ENCODE measurements at regions not wholly inside any gene's neighbourhood (a gene's known extent, or its start where the extent isn't known, plus 50 kb on each side); places are given as distances from the start of the nearest gene placed in this dataset.

DNA sequence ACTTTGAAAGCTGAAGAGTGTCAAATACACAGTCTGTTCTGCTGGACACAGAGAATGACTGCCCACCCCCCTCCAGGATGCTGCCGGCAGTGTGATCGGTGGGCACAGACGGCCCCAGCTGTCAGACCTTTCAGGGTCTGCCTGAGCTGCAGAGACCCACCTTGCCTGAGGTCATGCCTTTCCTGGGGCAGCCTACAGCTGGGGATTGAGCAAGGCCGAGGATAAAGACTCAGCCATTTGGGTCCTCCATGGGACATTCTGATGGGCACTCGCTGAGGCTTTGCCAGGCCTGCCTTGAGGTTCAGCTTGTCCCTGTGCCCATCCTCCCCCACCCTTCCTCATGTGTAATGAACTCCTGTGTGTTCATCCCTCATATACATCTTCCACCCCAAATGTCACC lies 102.3 kb upstream of the SMAD3 start:
- Mint-ChIP-seq H3K27me3 (ENCODE audit: low read depth) (no peaks in the 10 kb centered on the region), H3K4me1 (peaks cover 9% of the 10 kb centered on the region), H3K27ac (no peak overlapping the region), H3K9me3 (no peaks in the 10 kb centered on the region), H3K36me3 (no peaks in the 10 kb centered on the region), H3K4me3 (no peak overlapping the region)
- no peak for DNase-seq (ENCODE audit: low spot score)
- TF ChIP-seq, protein P1, sequence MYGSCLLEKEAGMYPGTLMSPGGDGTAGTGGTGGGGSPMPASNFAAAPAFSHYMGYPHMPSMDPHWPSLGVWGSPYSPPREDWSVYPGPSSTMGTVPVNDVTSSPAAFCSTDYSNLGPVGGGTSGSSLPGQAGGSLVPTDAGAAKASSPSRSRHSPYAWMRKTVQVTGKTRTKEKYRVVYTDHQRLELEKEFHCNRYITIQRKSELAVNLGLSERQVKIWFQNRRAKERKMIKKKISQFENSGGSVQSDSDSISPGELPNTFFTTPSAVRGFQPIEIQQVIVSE (CRISPR knock-in tag; IDR thresholded peaks at IDR 0.05; ENCODE audit: borderline replicate concordance), result no peak
- TF ChIP-seq ZNF219 (CRISPR knock-in tag; IDR thresholded peaks at IDR 0.05; ENCODE audit: borderline replicate concordance) (no peak), JAZF1 (CRISPR knock-in tag; IDR thresholded peaks at IDR 0.05) (no peak), SMAD4 (CRISPR knock-in tag; IDR thresholded peaks at IDR 0.05) (no peak), ZNF121 (CRISPR knock-in tag; IDR thresholded peaks at IDR 0.05) (no peak), NFE2L1 (CRISPR knock-in tag; IDR thresholded peaks at IDR 0.05) (no peak)
- TF ChIP-seq, protein P2, sequence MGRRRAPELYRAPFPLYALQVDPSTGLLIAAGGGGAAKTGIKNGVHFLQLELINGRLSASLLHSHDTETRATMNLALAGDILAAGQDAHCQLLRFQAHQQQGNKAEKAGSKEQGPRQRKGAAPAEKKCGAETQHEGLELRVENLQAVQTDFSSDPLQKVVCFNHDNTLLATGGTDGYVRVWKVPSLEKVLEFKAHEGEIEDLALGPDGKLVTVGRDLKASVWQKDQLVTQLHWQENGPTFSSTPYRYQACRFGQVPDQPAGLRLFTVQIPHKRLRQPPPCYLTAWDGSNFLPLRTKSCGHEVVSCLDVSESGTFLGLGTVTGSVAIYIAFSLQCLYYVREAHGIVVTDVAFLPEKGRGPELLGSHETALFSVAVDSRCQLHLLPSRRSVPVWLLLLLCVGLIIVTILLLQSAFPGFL (CRISPR knock-in tag; IDR thresholded peaks at IDR 0.05; ENCODE audit: borderline replicate concordance), result no peak
- TF ChIP-seq, protein P3, sequence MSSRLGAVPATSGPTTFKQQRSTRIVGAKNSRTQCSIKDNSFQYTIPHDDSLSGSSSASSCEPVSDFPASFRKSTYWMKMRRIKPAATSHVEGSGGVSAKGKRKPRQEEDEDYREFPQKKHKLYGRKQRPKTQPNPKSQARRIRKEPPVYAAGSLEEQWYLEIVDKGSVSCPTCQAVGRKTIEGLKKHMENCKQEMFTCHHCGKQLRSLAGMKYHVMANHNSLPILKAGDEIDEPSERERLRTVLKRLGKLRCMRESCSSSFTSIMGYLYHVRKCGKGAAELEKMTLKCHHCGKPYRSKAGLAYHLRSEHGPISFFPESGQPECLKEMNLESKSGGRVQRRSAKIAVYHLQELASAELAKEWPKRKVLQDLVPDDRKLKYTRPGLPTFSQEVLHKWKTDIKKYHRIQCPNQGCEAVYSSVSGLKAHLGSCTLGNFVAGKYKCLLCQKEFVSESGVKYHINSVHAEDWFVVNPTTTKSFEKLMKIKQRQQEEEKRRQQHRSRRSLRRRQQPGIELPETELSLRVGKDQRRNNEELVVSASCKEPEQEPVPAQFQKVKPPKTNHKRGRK (CRISPR knock-in tag; IDR thresholded peaks at IDR 0.05; ENCODE audit: borderline replicate concordance), result no peak
- no peak for ATAC-seq
- POLR2A ChIA-PET, result no interaction called here
- CTCF ChIA-PET, result interaction anchor here (2.9 kb wide), 1 partner anchor 17 kb away, joined by 12 read pairs; no protein-coding TSS in a partner anchor

DNA sequence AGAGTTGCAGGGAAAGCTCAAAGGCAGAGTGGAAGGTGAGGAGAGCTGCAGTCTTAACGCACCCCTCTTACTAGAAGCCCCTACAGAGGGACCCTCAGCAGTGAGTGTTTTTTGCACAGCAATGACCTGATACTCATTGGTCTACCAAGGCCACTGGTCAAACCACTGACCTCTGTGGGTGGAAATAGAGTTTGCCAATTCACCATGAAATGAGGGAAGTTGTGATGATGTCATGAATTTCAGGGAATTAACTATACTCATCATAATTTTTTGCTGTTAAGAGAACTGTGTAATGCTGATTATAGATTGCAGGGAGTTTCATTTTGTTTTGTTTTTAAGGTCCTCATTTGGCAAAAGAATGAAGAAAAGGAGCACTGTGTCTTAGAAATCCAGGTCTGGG lies 101.7 kb upstream of the SMAD3 start:
- no peaks in the 10 kb centered on the region for H3K36me3 Mint-ChIP-seq
- ATAC-seq, result no peak
- POLR2A ChIA-PET, result no interaction called here
- no peaks in the 10 kb centered on the region for H3K9me3 Mint-ChIP-seq
- CTCF ChIA-PET, result interaction anchor here (2.9 kb wide), 1 partner anchor 17 kb away, joined by 12 read pairs; no protein-coding TSS in a partner anchor
- H3K4me1 Mint-ChIP-seq, result peaks cover 9% of the 10 kb centered on the region
- H3K27me3 Mint-ChIP-seq (ENCODE audit: low read depth), result no peaks in the 10 kb centered on the region
- no peak for DNase-seq (ENCODE audit: low spot score)
- H3K4me3 Mint-ChIP-seq, result no peak overlapping the region
- no peak overlapping the region for H3K27ac Mint-ChIP-seq
- TF ChIP-seq, protein P4, sequence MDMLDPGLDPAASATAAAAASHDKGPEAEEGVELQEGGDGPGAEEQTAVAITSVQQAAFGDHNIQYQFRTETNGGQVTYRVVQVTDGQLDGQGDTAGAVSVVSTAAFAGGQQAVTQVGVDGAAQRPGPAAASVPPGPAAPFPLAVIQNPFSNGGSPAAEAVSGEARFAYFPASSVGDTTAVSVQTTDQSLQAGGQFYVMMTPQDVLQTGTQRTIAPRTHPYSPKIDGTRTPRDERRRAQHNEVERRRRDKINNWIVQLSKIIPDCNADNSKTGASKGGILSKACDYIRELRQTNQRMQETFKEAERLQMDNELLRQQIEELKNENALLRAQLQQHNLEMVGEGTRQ (CRISPR knock-in tag; IDR thresholded peaks at IDR 0.05), result no peak
- TF ChIP-seq, protein P5, sequence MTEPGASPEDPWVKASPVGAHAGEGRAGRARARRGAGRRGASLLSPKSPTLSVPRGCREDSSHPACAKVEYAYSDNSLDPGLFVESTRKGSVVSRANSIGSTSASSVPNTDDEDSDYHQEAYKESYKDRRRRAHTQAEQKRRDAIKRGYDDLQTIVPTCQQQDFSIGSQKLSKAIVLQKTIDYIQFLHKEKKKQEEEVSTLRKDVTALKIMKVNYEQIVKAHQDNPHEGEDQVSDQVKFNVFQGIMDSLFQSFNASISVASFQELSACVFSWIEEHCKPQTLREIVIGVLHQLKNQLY (CRISPR knock-in tag; IDR thresholded peaks at IDR 0.05), result no peak
- no peak for TF ChIP-seq ELF4 (CRISPR knock-in tag; IDR thresholded peaks at IDR 0.05; ENCODE audit: low read depth)
- no peak for TF ChIP-seq GABPB1 (CRISPR knock-in tag; IDR thresholded peaks at IDR 0.05)
- no peak for TF ChIP-seq NFYB (CRISPR knock-in tag; conservative IDR thresholded peaks at IDR 0.05; ENCODE audit: low read depth)
- no peak for TF ChIP-seq ZNF423 (CRISPR knock-in tag; IDR thresholded peaks at IDR 0.05)
- no peak for TF ChIP-seq ZBTB21 (CRISPR knock-in tag; IDR thresholded peaks at IDR 0.05; ENCODE audit: borderline replicate concordance)

DNA sequence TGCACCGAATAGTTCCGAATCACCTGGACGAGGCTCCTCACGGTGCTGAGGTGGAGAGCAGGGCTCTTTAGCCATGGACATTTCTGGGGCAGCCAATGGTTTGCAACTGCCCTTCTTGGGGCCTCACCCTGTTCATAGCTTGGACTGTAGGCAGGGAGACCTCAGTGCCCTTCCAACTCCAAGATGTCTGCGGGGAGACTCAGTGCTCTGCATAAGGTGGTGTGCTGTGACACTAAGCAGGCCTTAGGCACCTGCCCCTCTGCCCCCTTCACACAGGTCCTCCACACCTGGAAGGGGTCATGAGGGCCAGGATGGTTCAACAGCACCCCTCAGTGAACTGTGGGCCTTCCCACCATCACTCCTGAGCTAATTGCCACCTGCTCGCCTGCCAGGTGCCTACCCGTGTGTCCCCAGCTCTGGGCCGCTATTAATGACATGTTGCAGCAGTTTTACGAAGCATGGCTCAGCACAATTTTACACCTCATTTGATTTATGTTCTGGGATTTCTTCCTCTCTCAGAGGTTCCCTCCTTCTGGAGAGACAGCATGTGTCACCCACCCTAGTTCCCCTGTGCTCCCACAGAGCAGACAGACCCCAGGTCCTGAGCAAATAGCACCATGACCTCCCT lies 101.2 kb upstream of the SMAD3 start:
- ATAC-seq, result no peak
- CTCF ChIA-PET, result no interaction called here
- no peaks in the 10 kb centered on the region for H3K36me3 Mint-ChIP-seq

More for the DNA sequence above, 101.2 kb upstream of the SMAD3 start:
- H3K4me1 Mint-ChIP-seq, result peaks cover 11% of the 10 kb centered on the region
- no peak for DNase-seq (ENCODE audit: low spot score)
- no peak overlapping the region for H3K4me3 Mint-ChIP-seq
- POLR2A ChIA-PET, result no interaction called here
- no peaks in the 10 kb centered on the region for H3K27me3 Mint-ChIP-seq (ENCODE audit: low read depth)
- no peaks in the 10 kb centered on the region for H3K9me3 Mint-ChIP-seq
- no peak for TF ChIP-seq PRRX2 (CRISPR knock-in tag; IDR thresholded peaks at IDR 0.05)
- no peak for TF ChIP-seq ZNF671 (CRISPR knock-in tag; IDR thresholded peaks at IDR 0.05)
- TF ChIP-seq, protein P5 (CRISPR knock-in tag; IDR thresholded peaks at IDR 0.05), result no peak
- TF ChIP-seq, protein P6, sequence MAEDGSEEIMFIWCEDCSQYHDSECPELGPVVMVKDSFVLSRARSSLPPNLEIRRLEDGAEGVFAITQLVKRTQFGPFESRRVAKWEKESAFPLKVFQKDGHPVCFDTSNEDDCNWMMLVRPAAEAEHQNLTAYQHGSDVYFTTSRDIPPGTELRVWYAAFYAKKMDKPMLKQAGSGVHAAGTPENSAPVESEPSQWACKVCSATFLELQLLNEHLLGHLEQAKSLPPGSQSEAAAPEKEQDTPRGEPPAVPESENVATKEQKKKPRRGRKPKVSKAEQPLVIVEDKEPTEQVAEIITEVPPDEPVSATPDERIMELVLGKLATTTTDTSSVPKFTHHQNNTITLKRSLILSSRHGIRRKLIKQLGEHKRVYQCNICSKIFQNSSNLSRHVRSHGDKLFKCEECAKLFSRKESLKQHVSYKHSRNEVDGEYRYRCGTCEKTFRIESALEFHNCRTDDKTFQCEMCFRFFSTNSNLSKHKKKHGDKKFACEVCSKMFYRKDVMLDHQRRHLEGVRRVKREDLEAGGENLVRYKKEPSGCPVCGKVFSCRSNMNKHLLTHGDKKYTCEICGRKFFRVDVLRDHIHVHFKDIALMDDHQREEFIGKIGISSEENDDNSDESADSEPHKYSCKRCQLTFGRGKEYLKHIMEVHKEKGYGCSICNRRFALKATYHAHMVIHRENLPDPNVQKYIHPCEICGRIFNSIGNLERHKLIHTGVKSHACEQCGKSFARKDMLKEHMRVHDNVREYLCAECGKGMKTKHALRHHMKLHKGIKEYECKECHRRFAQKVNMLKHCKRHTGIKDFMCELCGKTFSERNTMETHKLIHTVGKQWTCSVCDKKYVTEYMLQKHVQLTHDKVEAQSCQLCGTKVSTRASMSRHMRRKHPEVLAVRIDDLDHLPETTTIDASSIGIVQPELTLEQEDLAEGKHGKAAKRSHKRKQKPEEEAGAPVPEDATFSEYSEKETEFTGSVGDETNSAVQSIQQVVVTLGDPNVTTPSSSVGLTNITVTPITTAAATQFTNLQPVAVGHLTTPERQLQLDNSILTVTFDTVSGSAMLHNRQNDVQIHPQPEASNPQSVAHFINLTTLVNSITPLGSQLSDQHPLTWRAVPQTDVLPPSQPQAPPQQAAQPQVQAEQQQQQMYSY (CRISPR knock-in tag; IDR thresholded peaks at IDR 0.05), result no peak
- no peak overlapping the region for H3K27ac Mint-ChIP-seq
